Ascending aorta (tissue), 2 donors: ENCODE measurements at regions not wholly inside any gene's neighbourhood (a gene's known extent, or its start where the extent isn't known, plus 50 kb on each side); places are given as distances from the start of the nearest gene placed in this dataset.

Experiments
- DNase-seq, 2 donors: peaks; one replicate each; pipeline ENCODE4 v3.0.0-alpha.2; 2019; ENCODE audit warnings: low spot score in 2 of 2
- H3K27ac ChIP-seq, 2 donors: fragments of 200-600 bp; sonication (generic); one replicate each; pipeline ENCODE4 v1.5.1; 2016 to 2017; ENCODE audit warnings: mild to moderate bottlenecking in 1 of 2
- H3K27me3 ChIP-seq: fragments of 200-600 bp; sonication (generic); one replicate; pipeline ENCODE4 v1.5.1; 2017
- H3K36me3 ChIP-seq, 2 donors: fragments of 200-600 bp; sonication (generic); one replicate each; pipeline ENCODE4 v1.5.1; 2016
- H3K4me1 ChIP-seq, 2 donors: fragments of 200-600 bp; sonication (generic); one replicate each; pipeline ENCODE4 v1.5.1; 2016 to 2017; ENCODE audit warnings: mild to moderate bottlenecking in 1 of 2
- H3K4me3 ChIP-seq, 2 donors: fragments of 200-600 bp; sonication (generic); one replicate each; pipeline ENCODE4 v1.5.1; 2016 to 2017; ENCODE audit warnings: mild to moderate bottlenecking in 1 of 2
- H3K9me3 ChIP-seq, 2 donors: fragments of 200-600 bp; sonication (generic); one replicate each; pipeline ENCODE4 v1.5.1; 2016
- CTCF ChIP-seq, 3 experiments: fragments of 200-600 bp in 2 of 3; fragments of 450-650 bp in 1 of 3; sonication (generic) in 2 of 3; IDR thresholded peaks; one replicate each; pipeline ENCODE4 v1.5.1; 2016 to 2019; ENCODE audit warnings: antibody characterized with exemption in 3 of 3, mild to moderate bottlenecking in 1 of 3, moderate library complexity in 1 of 3
- intact Hi-C: fragments of 100-400 bp; cut with DNase I; formaldehyde crosslinking; loops from one replicate; pipeline ENCODE4 v1.15.1; 2023

GRCh38 chr10:44313761-44314165 lies 71.1 kb downstream of the CXCL12 start:
- Histone ChIP-seq H3K27me3 (no peaks in the 10 kb centered on the region), H3K9me3 (no peaks in the 10 kb centered on the region), H3K4me3 (no peak overlapping the region), H3K36me3 (no peaks in the 10 kb centered on the region), H3K4me1 (peaks cover 0 to 5% of the 10 kb centered on the region in 2 donors), H3K27ac (no peak overlapping the region)
- intact Hi-C loops, result loop anchor here (5.0 kb wide), 4 partner anchors 74 to 641 kb away; partner anchors contain the start of gene CXCL12
- no peak for DNase-seq
- TF ChIP-seq CTCF (IDR thresholded peaks at IDR 0.05), result no peak

- H3K27ac ChIP-seq, result no peak overlapping the region
- peaks cover 0 to 5% of the 10 kb centered on the region in 2 donors for H3K4me1 ChIP-seq
- TF ChIP-seq CTCF (IDR thresholded peaks at IDR 0.05), result no peak
- H3K36me3 ChIP-seq, result no peaks in the 10 kb centered on the region
- intact Hi-C loops, result loop anchor here (5.0 kb wide), 4 partner anchors 75 to 640 kb away; partner anchors contain the start of gene CXCL12
- no peaks in the 10 kb centered on the region for H3K27me3 ChIP-seq
- no peaks in the 10 kb centered on the region for H3K9me3 ChIP-seq
- DNase-seq, result no peak
- H3K4me3 ChIP-seq, result no peak overlapping the region
Measured at GRCh38 chr10:44312401-44312800, 72.5 kb downstream of the CXCL12 start.

- Histone ChIP-seq H3K36me3 (no peaks in the 10 kb centered on the region), H3K9me3 (no peaks in the 10 kb centered on the region), H3K27me3 (no peaks in the 10 kb centered on the region), H3K27ac (no peak overlapping the region), H3K4me3 (no peak overlapping the region), H3K4me1 (peaks cover 0 to 5% of the 10 kb centered on the region in 2 donors)
- no peak for DNase-seq
- intact Hi-C loops, result loop anchor here (1.0 to 5.0 kb wide), 5 partner anchors 76 to 639 kb away; partner anchors contain the start of gene CXCL12
- TF ChIP-seq CTCF (IDR thresholded peaks at IDR 0.05), result no peak
Measured at GRCh38 chr10:44311563-44312051, 73.3 kb downstream of the CXCL12 start.

GRCh38 chr10:44310762-44311562 lies 73.9 kb downstream of the CXCL12 start:
- peak overlapping the region; percentile 49 to 59 for H3K4me3 ChIP-seq
- DNase-seq, result peak; percentile 40 to 92
- H3K27ac ChIP-seq, result no peak overlapping the region

More at GRCh38 chr10:44310762-44311562, 73.9 kb downstream of the CXCL12 start:
- peaks cover 0 to 5% of the 10 kb centered on the region in 2 donors for H3K4me1 ChIP-seq
- peak; percentile 94 to 97 (median 95) for TF ChIP-seq CTCF (IDR thresholded peaks at IDR 0.05)
- no peaks in the 10 kb centered on the region for H3K36me3 ChIP-seq
- H3K27me3 ChIP-seq, result no peaks in the 10 kb centered on the region
- H3K9me3 ChIP-seq, result no peaks in the 10 kb centered on the region
- intact Hi-C loops, result loop anchor here (1.0 to 5.0 kb wide), 5 partner anchors 76 to 639 kb away; partner anchors contain the start of gene CXCL12
